GM19043 (cell line): ENCODE measurements at regions not wholly inside any gene's neighbourhood (a gene's known extent, or its start where the extent isn't known, plus 50 kb on each side); places are given as distances from the start of the nearest gene placed in this dataset.
"Not testable (repeated sequence)": the region's sequence is repeated elsewhere in the genome, so short reads cannot be mapped to it uniquely, and the experiment has no call there.

Source experiments
- ATAC-seq: cut with Tn5 transposase; IDR thresholded peaks from one replicate; pipeline ENCODE4 v1.9.1; 2021; ENCODE audit warnings: low read depth; ENCODE audit not compliant: unreplicated experiment

- ATAC-seq, result no peak
These were observed 102.5 kb downstream of the RAMP3 start for GRCh38 chr7:45259966-45260646.

DNA sequence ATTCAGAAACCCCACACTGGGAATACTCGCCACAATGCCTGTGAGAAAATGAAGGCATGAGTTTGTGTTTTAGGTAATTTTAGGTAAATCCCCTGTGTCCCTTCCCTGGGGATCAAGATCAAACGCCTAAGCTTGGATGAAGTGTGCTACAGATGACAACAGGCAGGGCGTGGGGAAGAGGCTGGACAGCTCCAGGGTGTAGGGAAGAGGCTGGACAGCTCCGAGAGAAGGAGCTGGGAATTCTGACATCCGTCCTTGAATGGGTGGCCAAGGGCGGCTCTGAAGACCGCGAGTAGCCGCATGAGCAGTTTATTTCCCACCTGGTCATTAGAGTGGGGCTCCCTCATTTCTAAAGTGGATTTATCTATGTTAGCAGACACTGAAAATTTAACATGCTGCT is 109.7 kb downstream of the RAMP3 start:
- no peak for ATAC-seq

GRCh38 chr7:45268013-45268412 is 110.4 kb downstream of the RAMP3 start:
- no peak for ATAC-seq

DNA sequence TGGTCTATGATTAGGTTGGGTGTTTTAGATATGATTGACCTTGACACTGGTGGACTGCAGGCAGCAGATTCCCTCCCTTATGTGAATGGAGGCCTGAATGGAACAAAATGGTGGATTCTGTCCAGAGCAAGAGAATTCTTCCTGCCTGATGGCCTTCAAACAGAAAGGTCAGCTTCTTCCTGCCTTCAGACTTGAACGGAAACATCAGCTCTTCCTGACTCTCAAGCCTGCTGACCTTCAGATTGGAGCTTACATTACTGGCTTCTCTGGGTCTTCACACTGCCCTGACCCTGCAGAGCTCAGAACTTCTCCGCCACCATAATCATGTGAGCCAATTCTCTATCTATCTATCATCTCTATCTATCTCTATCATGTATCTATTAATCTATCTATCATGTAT is 111.6 kb downstream of the RAMP3 start:
- ATAC-seq, result no peak

- no peak for ATAC-seq
These were observed 121.3 kb downstream of the RAMP3 start for GRCh38 chr7:45278763-45279398.

DNA sequence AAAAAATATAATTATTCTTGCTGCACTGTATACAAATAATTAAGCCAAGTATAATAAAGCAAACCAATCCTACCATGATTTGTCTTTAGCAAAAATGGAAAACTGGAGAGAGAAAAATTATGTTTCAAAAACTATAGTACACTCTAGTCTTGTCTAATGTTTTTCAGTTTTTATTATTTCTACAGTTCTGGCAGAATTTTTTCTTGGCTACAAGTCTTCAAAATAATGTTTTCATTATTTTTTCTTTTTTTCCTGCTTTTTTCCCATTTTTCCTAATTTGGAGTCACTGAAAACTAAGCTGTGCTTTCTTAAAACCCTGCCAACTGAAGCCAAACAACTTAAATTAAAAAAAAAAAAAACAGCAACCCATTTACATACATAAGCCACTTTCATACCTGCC is 132.0 kb downstream of the RAMP3 start:
- ATAC-seq, result not testable (repeated sequence)

- ATAC-seq, result no peak
These were observed 133.3 kb downstream of the RAMP3 start for GRCh38 chr7:45290880-45291279.

DNA sequence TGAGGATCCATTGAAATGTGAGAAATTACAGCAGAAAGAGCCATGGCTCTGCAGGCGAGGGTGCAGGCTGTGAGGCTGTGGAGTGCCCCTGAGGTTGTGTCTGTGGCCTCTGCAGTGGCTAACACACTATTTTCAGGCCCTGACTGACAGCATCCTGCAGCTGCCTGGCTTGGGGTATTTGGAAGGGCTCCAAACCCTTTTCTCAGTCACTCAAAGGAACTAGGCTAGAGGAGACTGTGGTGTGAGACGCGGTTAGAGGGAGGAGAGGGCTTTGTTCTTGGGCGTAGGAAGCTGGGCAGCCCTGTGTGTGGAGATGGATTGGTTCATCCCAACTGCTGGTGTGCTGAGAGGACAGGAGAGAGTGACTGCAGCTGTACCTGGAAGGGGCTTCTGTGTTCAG is 134.9 kb downstream of the RAMP3 start:
- no peak for ATAC-seq

- no peak for ATAC-seq
These were observed 135.8 kb downstream of the RAMP3 start for GRCh38 chr7:45293295-45293942.

- no peak for ATAC-seq
These were observed 137.0 kb downstream of the RAMP3 start for GRCh38 chr7:45294559-45294958.

DNA sequence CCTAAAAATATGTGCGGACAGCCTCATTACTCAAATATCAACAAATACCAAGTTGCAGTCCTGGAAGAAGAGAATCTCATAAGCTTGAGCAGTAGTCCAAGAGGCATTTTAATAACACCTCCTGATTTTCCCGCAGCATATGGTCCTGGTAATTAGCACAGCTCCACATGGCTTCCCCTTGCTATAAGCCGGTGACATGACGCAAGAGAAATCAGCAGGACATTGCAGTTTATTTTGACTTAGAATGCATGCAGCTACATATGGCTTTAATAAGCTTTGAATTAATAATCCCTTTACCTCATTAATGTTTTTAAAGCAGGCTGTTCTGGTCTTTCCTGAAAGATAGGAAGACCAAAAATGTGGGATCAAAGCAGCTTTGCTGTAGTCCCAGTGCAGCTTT is 137.6 kb downstream of the RAMP3 start:
- no peak for ATAC-seq

DNA sequence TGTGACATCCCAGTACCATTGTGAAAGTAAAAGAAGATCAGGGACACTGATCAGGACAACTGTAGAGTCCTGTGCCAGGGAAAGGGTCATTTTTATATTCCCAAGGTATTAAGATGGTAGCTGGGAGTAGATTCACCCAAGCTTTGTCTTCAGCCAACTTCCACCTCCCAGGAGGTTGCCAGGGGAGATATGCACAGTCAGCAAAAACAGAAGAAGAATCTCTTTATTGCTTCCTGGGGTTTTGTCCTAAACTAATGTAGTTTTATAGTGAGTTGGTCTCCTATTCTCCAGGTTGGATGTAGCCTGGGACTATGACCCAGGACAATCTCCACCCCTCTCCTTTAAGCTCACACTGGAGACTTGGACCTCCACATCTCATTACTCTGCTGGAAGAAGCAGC is 139.2 kb downstream of the RAMP3 start:
- ATAC-seq, result no peak

- no peak for ATAC-seq
These were observed 149.2 kb downstream of the RAMP3 start for GRCh38 chr7:45306752-45307305.

- no peak for ATAC-seq
These were observed 154.0 kb downstream of the RAMP3 start for GRCh38 chr7:45311597-45311996.

- ATAC-seq, result not testable (repeated sequence)
These were observed 157.9 kb downstream of the RAMP3 start for GRCh38 chr7:45315512-45315911.

DNA sequence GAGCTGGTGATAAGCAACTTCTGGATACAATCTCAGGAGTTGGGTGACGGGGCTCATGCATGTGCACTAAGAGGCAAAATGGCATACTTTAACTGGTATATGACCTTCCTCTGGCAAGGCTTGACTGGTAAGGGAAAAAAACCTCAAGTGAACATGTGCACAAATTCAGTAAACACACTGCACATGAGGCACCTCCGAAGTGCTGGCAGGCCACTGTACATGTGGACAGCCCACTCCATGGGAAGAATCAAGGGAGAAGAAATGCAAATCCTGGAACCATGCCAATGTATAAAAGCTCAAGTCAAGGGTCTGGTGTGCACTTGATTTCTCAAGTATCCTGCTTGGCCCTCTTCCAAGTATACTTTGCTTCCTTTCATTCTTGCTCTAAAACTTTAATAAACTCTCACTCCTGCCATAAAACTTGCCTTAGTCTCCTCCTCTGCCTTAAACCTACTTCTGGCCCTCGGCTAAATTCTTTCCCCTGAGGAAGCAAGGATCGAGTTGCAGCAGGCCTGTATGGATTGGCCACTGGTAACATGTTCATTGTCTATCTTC is 167.2 kb downstream of the RAMP3 start:
- no peak for ATAC-seq

- no peak for ATAC-seq
These were observed 167.8 kb downstream of the RAMP3 start for GRCh38 chr7:45325378-45325777.

DNA sequence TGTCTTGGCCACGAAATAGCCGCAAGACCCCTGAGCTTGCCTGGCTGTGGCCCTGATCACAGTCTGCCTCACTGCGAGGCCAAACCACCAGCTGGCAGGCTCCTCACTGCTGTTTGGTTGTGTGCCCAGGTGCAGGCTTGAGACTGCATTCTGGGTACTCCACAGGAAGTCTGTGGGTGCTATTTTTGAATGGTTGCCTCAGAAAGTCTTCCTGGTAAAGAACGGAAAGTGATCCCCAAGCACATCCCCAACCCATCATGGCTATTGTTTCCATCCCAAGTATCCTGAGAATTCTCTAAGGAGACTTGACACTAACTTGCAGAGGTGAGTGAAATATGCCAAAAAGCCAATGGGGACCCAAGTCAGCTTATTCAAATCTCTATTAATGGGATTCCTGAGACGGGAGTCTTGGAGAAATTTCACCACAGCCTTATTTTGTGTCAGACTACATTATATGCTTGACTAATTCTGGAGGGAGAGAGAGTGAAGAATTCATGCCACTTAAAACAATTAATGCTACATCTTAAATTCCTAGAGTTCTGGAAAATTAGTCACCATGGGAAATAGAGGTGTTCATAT is 170.9 kb downstream of the RAMP3 start:
- ATAC-seq, result no peak

DNA sequence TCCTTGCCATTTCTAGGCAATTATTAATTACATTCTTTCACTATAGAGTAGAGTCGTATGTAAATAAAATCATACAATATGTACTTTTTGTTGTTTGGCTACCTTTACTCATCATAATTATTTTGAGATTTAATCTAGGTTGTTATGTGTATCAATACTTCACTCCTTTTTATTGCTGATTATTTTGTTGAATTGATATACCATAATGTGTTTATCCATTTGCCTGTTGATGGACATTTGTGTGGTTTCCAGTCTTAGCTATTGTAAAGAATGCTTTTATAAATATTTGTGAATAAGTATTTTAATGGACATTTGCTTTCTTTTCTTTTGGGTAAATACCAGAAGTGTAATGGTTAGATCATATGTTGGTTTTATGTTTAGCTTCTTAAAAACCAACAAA is 174.0 kb downstream of the RAMP3 start:
- no peak for ATAC-seq

DNA sequence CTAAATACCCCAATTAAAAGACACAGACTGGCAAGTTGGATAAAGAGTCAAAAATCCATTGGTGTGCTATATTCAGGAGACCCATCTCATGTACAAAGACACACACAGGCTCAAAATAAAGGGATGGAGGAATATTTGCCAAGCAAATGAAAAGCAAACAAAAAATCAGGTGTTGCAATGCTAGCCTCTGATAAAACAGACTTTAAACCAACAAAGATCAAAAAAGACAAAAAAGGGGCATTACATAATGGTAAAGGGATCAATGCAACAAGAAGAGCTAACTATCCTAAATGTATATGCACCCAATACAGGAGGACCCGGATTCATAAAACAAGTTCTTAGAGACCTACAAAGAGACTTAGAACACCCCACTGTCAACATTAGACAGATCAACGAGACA is 177.4 kb downstream of the RAMP3 start:
- not testable (repeated sequence) for ATAC-seq

DNA sequence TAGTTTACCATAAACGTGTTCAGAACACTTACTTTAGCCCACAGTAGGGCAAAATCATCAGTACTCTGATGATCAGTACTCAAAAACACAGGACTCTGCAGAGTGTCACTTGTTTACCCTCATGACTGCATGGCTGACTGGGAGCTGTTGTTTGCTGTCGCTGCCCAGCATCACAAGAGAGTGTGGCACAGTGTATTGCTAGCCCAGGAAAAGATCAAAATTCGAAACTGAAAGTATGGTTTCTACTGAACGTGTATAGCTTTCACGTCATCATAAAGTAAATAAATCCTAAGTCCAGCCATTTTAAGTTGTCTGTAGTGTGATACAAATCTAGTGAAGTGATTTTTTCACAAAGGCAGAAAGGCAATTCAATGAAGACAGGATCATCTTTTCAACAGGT is 184.6 kb downstream of the RAMP3 start:
- no peak for ATAC-seq
